GM12874 (cell line): ENCODE measurements at regions not wholly inside any gene's neighbourhood (a gene's known extent, or its start where the extent isn't known, plus 50 kb on each side); places are given as distances from the start of the nearest gene placed in this dataset.

Source experiments
- TF ChIP-seq, protein P1 (sequence below): IDR thresholded peaks from 2 replicates; pipeline ENCODE4 v1.5.1; 2011; ENCODE audit warnings: low read depth, mild to moderate bottlenecking, control low read depth, low read length, moderate library complexity; ENCODE audit not compliant: insufficient read depth

DNA sequence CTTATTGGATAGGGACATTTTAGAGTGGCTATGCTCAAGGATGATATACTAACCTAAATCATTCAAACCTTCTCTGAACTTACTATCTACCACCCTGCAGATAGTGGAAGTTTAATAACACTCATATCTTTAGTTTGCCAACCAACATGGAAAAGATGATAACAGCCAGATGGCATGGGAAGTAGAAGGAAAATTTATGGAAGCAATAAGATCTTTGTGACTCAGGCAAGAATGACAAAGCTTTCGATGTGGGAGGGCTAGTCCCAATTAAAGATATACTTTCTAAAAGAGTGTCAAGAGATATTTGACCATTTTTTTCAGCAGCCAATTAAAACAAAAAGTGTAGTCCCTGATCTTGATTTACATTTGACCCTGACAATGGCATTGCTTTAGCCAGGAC lies 631.7 kb downstream of the RPS29 start:
- TF ChIP-seq, protein P1, sequence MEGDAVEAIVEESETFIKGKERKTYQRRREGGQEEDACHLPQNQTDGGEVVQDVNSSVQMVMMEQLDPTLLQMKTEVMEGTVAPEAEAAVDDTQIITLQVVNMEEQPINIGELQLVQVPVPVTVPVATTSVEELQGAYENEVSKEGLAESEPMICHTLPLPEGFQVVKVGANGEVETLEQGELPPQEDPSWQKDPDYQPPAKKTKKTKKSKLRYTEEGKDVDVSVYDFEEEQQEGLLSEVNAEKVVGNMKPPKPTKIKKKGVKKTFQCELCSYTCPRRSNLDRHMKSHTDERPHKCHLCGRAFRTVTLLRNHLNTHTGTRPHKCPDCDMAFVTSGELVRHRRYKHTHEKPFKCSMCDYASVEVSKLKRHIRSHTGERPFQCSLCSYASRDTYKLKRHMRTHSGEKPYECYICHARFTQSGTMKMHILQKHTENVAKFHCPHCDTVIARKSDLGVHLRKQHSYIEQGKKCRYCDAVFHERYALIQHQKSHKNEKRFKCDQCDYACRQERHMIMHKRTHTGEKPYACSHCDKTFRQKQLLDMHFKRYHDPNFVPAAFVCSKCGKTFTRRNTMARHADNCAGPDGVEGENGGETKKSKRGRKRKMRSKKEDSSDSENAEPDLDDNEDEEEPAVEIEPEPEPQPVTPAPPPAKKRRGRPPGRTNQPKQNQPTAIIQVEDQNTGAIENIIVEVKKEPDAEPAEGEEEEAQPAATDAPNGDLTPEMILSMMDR: no peak

DNA sequence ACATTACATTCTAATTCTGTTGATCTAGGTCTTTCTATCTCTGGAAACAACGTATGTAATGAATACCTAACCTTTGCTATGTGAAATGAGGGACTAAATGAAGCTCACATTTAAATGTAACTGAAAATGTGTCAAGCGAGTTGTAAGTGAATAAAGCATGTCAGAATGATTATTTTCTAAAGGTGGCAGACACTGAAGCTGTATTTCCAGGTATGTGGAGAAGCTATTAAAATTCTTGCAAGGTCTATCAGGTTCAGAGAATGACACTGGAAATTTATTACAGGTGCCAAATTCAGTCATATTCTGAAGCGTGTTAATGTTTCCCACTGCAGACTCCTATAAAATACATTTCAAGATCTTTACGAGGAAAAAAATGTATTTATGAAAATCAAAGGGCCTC lies 641.4 kb downstream of the RPS29 start:
- TF ChIP-seq, protein P1: no peak

DNA sequence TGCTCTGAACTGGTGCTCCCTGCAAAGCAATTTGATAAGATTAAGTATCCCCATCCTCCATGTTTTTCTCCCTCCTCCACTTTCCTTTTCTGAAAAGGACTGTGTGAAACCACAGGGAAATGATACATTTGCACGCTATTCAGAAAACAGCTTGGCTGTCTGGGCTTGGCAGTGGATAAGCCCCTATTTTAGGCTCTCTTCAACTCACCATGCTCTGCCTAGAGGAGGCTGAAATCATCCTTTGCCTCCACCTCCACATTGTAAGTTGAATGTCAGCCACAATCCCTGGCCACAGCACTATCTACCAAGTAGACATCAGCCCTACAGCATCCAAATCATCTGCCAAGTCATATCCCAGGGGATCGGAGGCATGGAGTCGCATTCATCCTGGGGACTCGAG lies 642.3 kb downstream of the RPS29 start:
- TF ChIP-seq, protein P1: no peak

DNA sequence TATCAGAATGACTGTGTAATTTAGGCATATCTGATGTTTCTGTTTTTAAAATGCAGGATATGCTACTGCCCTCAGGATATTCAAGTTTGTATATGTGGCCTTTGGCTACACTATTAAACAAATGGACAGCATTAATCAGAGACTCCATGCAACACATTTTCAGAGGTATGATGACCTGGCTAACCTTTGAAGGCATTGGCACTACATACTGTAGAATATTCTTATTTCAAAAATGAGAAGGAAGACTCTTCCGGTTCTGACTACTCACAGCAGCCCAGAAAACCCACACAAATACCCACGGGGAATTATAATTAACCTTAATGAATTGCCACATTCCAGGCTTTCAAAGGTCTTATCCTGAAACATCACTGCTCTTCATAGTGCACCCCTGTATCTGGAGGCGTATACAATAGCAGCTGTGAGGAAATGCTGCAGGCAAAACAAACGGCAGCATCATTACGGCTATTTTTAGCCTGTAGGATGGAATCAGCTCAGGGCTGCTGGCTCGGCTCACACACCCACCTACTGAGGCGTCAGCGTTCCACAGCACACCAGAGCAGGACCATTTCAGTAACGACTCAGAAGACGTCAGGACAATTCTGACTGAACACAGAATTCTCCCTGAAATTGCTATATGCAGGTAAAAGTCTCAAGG lies 648.5 kb downstream of the RPS29 start:
- TF ChIP-seq, protein P1: no peak

DNA sequence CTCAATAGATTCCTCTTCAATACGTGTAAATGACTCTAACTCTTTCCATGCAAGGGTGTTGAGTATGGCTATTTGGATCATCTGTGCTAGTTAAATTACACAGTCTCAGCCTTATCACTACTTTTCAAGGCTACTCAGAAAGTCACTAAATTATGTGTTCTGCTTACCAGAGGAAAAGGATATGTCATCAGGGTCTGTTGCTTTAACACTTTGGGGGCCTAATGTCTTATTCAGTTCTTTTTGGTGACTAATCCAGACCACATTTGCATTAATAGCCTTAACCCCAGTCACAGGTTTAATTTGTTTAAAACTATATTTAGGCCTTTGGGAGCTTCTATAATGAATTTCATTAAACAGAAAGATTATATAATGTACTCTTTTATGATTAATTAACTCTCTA lies 649.3 kb downstream of the RPS29 start:
- TF ChIP-seq, protein P1: no peak

DNA sequence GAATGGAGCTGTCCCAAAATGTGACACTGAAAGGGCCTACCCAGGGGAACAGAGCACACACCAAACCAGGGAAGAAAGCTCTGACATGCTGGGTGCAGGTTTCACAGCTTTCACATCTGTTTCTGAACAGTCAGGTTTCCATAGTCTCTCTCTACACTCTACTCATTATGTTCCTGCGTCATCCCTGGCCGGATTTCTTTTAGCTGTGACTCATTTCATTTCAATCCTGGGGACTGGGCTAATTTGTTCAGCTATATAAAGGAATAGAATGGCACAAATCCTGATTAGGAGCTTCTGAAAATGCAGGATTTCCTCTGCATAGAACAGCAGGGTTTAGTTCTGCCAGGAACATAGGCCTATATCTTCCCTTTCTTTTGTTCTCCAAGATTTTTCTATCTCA lies 649.8 kb downstream of the RPS29 start:
- TF ChIP-seq, protein P1: no peak

DNA sequence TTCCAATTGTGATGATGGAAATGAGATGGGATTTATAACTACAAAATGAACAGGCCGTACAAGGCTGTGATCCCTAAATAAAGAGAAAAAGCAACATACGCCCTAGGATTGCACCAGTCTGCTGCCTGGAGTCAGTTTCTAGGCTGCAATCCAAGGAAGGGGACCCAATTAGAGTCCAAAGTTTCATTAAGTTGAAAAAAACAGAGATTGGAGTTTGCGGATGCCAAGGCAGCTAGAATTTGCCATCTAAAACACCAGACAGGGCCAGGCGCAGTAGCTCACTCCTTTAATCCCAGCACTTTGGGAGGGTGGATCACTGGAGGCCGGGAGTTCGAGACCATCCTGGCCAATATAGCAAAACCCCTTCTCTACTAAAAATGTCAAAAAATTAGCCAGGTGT lies 661.0 kb downstream of the RPS29 start:
- TF ChIP-seq, protein P1: no peak
